Esophagus muscularis mucosa (tissue), 3 donors: ENCODE measurements at regions not wholly inside any gene's neighbourhood (a gene's known extent, or its start where the extent isn't known, plus 50 kb on each side); places are given as distances from the start of the nearest gene placed in this dataset.

Experiments used
- POLR2AphosphoS5 ChIP-seq, 2 donors: sonication (generic); formaldehyde crosslinking; IDR thresholded peaks; one replicate each; pipeline ENCODE4 v1.6.1; 2017; ENCODE audit warnings: antibody characterized with exemption in 2 of 2
- TF ChIP-seq, protein P1 (sequence below), 3 experiments: fragments of 200-600 bp in 2 of 3; fragments of 450-650 bp in 1 of 3; sonication (generic) in 2 of 3; IDR thresholded peaks; one replicate each; pipeline ENCODE4 v1.5.1; 2017 to 2019; ENCODE audit warnings: antibody characterized with exemption in 3 of 3, mild to moderate bottlenecking in 2 of 3, moderate library complexity in 1 of 3

DNA sequence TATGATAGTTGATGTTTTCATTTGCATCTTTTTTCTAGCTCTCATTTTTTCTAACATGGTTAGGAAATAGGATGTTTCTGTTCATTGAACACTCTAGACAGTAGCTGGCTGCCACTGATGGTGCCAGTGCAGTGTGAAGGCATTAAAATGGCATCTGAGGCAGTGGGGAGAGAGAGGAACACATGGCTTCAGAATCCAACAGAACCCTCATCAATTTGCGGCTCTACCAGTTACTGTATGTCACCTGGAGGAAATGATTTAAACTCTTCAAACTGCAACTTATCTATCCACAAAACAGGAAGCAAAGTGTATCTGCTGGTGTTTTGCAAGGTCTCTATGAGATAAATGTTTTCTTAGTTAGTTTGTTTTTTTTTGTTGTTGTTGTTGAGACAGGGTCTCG, 305.2 kb upstream of the PRKCQ start:
- TF ChIP-seq POLR2AphosphoS5 (IDR thresholded peaks at IDR 0.05) = no peak
- TF ChIP-seq, protein P1, sequence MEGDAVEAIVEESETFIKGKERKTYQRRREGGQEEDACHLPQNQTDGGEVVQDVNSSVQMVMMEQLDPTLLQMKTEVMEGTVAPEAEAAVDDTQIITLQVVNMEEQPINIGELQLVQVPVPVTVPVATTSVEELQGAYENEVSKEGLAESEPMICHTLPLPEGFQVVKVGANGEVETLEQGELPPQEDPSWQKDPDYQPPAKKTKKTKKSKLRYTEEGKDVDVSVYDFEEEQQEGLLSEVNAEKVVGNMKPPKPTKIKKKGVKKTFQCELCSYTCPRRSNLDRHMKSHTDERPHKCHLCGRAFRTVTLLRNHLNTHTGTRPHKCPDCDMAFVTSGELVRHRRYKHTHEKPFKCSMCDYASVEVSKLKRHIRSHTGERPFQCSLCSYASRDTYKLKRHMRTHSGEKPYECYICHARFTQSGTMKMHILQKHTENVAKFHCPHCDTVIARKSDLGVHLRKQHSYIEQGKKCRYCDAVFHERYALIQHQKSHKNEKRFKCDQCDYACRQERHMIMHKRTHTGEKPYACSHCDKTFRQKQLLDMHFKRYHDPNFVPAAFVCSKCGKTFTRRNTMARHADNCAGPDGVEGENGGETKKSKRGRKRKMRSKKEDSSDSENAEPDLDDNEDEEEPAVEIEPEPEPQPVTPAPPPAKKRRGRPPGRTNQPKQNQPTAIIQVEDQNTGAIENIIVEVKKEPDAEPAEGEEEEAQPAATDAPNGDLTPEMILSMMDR (IDR thresholded peaks at IDR 0.05) = no peak
